ENCODE measurements at regions not wholly inside any gene's neighbourhood (a gene's known extent, or its start where the extent isn't known, plus 50 kb on each side); places are given as distances from the start of the nearest gene placed in this dataset.
"Not testable (repeated sequence)": the region's sequence is repeated elsewhere in the genome, so short reads cannot be mapped to it uniquely, and the experiment has no call there.

- not testable (repeated sequence) for TF ChIP-seq TSHZ2 (CRISPR knock-in tag; IDR thresholded peaks at IDR 0.05); CSDC2 (CRISPR knock-in tag; IDR thresholded peaks at IDR 0.05); ZNF8 (CRISPR knock-in tag; IDR thresholded peaks at IDR 0.05); ARNTL (CRISPR knock-in tag; IDR thresholded peaks at IDR 0.05; ENCODE audit: borderline replicate concordance, low read depth); BACH2 (CRISPR knock-in tag; IDR thresholded peaks at IDR 0.05; ENCODE audit: borderline replicate concordance)
Measured at GRCh38 chr22:11029534-11029933, 4498.5 kb upstream of the OR11H1 start.

All from SK-N-SH treated with all-trans-retinoic acid at 6 μM for 48 hours (cell line).